ENCODE measurements at regions not wholly inside any gene's neighbourhood (a gene's known extent, or its start where the extent isn't known, plus 50 kb on each side); places are given as distances from the start of the nearest gene placed in this dataset.

GRCh38 chr5:97919719-97920118 is 736.7 kb upstream of the RIOK2 start:
- no peak for TF ChIP-seq POLR2AphosphoS5 (IDR thresholded peaks at IDR 0.05; ENCODE audit: low read depth, low read length)
- TF ChIP-seq POLR2A (IDR thresholded peaks at IDR 0.05; ENCODE audit: low read depth, low read length), result no peak
